Activated CD4-positive, alpha-beta memory T cell treated with anti-CD3 and anti-CD28 coated beads for 36 hours (primary cell): ENCODE measurements at regions not wholly inside any gene's neighbourhood (a gene's known extent, or its start where the extent isn't known, plus 50 kb on each side); places are given as distances from the start of the nearest gene placed in this dataset.

Experiments
- CTCF ChIA-PET: fragments of 350-600 bp; sonication (Branson Sonifier 250); formaldehyde crosslinking; loops from one replicate; lab custom pipeline; 2021; ENCODE audit warnings: antibody characterized with exemption, inconsistent platforms; lab: Charles Lee
- POLR2A ChIA-PET: fragments of 350-600 bp; sonication (Branson Sonifier 250); formaldehyde crosslinking; loops from one replicate; lab custom pipeline; 2021; ENCODE audit warnings: antibody characterized with exemption; lab: Charles Lee
- DNase-seq: peaks from one replicate; pipeline ENCODE4 v3.0.0-alpha.2; 2020
- H3K27ac Mint-ChIP-seq: one replicate; pipeline ENCODE4 v1.8.0; 2021; ENCODE audit warnings: mixed read lengths
- H3K27me3 Mint-ChIP-seq: one replicate; pipeline ENCODE4 v1.8.0; 2021; ENCODE audit warnings: mixed read lengths
- H3K36me3 Mint-ChIP-seq: one replicate; pipeline ENCODE4 v1.8.0; 2021; ENCODE audit warnings: mixed read lengths
- H3K4me1 Mint-ChIP-seq: one replicate; pipeline ENCODE4 v1.8.0; 2021; ENCODE audit warnings: low read depth, mixed read lengths
- H3K4me3 Mint-ChIP-seq: one replicate; pipeline ENCODE4 v1.8.0; 2021; ENCODE audit warnings: mild to moderate bottlenecking, mixed read lengths
- H3K9me3 Mint-ChIP-seq: one replicate; pipeline ENCODE4 v1.8.0; 2021; ENCODE audit warnings: mixed read lengths
- intact Hi-C: fragments of 100-400 bp; cut with micrococcal nuclease; formaldehyde crosslinking; loops from one replicate; pipeline ENCODE4 v1.15.1; 2023

DNA sequence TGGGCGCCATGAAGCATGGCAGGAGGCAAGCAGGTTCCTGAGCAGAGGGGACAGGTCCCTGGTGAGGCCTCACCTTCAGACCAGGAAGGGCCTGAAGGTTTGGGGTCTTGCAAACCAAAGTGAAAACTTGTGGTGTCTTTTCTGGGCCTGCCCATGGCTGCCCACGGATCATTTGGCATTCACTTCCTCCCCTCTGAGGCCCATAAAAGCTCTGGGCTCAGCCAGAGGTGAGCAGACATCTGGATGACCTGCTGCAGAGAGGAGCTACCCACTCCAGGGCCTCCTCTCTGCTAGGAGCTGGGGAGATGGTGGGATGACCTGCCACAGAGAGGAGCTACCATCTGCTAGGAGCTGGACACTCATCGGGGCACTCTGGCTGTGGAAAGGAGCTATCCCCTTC, 112.9 kb upstream of the TMEM18 start:
- no peak for DNase-seq
- Mint-ChIP-seq H3K36me3 (no peaks in the 10 kb centered on the region), H3K9me3 (no peaks in the 10 kb centered on the region), H3K27me3 (peaks cover 1% of the 10 kb centered on the region), H3K27ac (no peak overlapping the region), H3K4me1 (no peaks in the 10 kb centered on the region), H3K4me3 (no peak overlapping the region)
- POLR2A ChIA-PET, result no interaction called here
- intact Hi-C loops, result no loop called here
- CTCF ChIA-PET, result no interaction called here

DNA sequence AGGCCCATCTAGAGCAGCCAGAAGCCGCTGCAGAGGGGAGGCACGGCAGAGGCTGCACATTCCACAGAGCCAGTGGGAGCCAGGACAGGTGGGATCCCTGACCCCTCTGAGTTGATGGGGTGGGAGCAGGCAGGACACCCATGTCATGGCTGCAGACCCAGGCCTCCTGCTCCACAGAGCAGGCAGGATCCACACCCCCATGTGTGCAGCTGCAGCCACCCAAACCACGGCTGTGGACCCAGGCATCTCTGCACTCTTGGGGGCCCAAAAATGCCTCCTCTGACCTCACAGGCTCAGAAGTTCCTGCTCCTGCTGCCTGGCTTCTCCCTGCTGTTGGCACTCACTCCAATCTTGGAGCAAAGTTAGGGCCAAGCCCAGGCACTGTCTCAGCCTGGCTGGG, 112.3 kb upstream of the TMEM18 start:
- CTCF ChIA-PET, result no interaction called here
- Mint-ChIP-seq H3K36me3 (no peaks in the 10 kb centered on the region), H3K9me3 (no peaks in the 10 kb centered on the region), H3K27me3 (peaks cover 1% of the 10 kb centered on the region), H3K4me1 (no peaks in the 10 kb centered on the region), H3K4me3 (no peak overlapping the region), H3K27ac (no peak overlapping the region)
- DNase-seq, result no peak
- intact Hi-C loops, result no loop called here
- POLR2A ChIA-PET, result no interaction called here

GRCh38 chr2:788227-789032, 111.2 kb upstream of the TMEM18 start:
- Mint-ChIP-seq H3K27ac (no peak overlapping the region), H3K36me3 (no peaks in the 10 kb centered on the region)

GRCh38 chr2:784753-785152, 107.5 kb upstream of the TMEM18 start:
- Mint-ChIP-seq H3K27ac (no peak overlapping the region), H3K4me3 (no peak overlapping the region), H3K36me3 (no peaks in the 10 kb centered on the region), H3K27me3 (peaks cover 7% of the 10 kb centered on the region), H3K4me1 (no peaks in the 10 kb centered on the region), H3K9me3 (peaks cover 4% of the 10 kb centered on the region)
- intact Hi-C loops, result no loop called here
- POLR2A ChIA-PET, result no interaction called here
- CTCF ChIA-PET, result no interaction called here
- no peak for DNase-seq

More at GRCh38 chr2:788227-789032, 111.2 kb upstream of the TMEM18 start:
- ChIA-PET CTCF (no interaction called here), POLR2A (no interaction called here)
- no peaks in the 10 kb centered on the region for H3K4me1 Mint-ChIP-seq
- H3K4me3 Mint-ChIP-seq, result no peak overlapping the region
- DNase-seq, result no peak
- H3K27me3 Mint-ChIP-seq, result peaks cover 1% of the 10 kb centered on the region
- H3K9me3 Mint-ChIP-seq, result peaks cover 3% of the 10 kb centered on the region
- intact Hi-C loops, result no loop called here

DNA sequence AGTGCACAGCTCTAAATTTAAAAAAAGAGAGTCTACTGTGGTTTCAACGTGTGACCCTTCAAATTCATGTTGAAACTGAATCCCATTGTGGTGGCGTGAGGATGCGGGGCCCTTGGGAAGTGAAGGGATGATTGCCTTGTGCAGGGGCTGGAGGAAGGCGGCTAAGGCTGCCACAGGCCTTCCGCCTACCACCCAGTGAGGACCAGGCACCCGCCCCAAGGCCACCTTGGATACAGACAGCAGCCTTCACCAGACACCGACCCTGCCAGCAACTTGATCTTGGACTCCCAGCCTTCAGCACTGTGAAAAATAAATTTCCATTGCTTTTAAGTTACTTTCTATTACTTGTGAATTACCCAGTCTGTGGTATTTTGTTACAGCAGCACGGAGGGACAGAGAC, 103.4 kb upstream of the TMEM18 start:
- H3K4me1 Mint-ChIP-seq, result no peaks in the 10 kb centered on the region
- H3K27me3 Mint-ChIP-seq, result peaks cover 13% of the 10 kb centered on the region
- no peaks in the 10 kb centered on the region for H3K36me3 Mint-ChIP-seq
- intact Hi-C loops, result no loop called here
- H3K27ac Mint-ChIP-seq, result no peak overlapping the region
- ChIA-PET CTCF (no interaction called here), POLR2A (no interaction called here)
- DNase-seq, result no peak
- peaks cover 4% of the 10 kb centered on the region for H3K9me3 Mint-ChIP-seq
- H3K4me3 Mint-ChIP-seq, result no peak overlapping the region

DNA sequence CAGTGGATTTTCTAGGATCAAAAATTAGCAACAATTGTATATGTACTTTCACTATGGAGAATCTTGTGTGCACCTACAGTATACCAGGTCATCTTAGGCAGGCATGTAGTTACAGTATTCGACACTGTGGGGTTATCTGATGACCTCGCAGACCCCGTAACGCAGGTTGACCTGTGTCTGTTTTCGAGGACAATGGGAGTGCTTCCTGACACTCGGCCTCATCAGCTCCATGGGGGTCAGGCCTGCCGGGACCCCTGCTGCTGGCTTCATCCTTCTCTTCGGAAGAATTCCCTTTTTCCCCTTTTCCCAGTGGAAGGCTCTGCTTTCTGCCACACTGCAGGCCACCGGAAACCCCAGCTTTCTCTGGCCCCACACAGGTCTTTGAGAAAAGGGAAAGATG, 102.8 kb upstream of the TMEM18 start:
- ChIA-PET CTCF (no interaction called here), POLR2A (no interaction called here)
- H3K36me3 Mint-ChIP-seq, result no peaks in the 10 kb centered on the region
- no peak overlapping the region for H3K27ac Mint-ChIP-seq
- H3K27me3 Mint-ChIP-seq, result peaks cover 13% of the 10 kb centered on the region
- H3K4me1 Mint-ChIP-seq, result no peaks in the 10 kb centered on the region
- peaks cover 4% of the 10 kb centered on the region for H3K9me3 Mint-ChIP-seq
- H3K4me3 Mint-ChIP-seq, result no peak overlapping the region
- intact Hi-C loops, result no loop called here
- DNase-seq, result no peak

GRCh38 chr2:778731-779350, 101.6 kb upstream of the TMEM18 start:
- Mint-ChIP-seq H3K9me3 (peaks cover 4% of the 10 kb centered on the region), H3K27me3 (peaks cover 13% of the 10 kb centered on the region), H3K4me3 (no peak overlapping the region), H3K27ac (no peak overlapping the region), H3K4me1 (no peaks in the 10 kb centered on the region), H3K36me3 (no peaks in the 10 kb centered on the region)
- no peak for DNase-seq
- POLR2A ChIA-PET, result no interaction called here
- CTCF ChIA-PET, result no interaction called here
- intact Hi-C loops, result no loop called here

- no peaks in the 10 kb centered on the region for H3K9me3 Mint-ChIP-seq
- peaks cover 13% of the 10 kb centered on the region for H3K27me3 Mint-ChIP-seq
- no peak overlapping the region for H3K27ac Mint-ChIP-seq
- POLR2A ChIA-PET, result no interaction called here
- intact Hi-C loops, result no loop called here
- H3K4me1 Mint-ChIP-seq, result no peaks in the 10 kb centered on the region
- CTCF ChIA-PET, result no interaction called here
- H3K4me3 Mint-ChIP-seq, result no peak overlapping the region
- H3K36me3 Mint-ChIP-seq, result no peaks in the 10 kb centered on the region
- no peak for DNase-seq
Measured at GRCh38 chr2:777546-777945, 100.3 kb upstream of the TMEM18 start.

DNA sequence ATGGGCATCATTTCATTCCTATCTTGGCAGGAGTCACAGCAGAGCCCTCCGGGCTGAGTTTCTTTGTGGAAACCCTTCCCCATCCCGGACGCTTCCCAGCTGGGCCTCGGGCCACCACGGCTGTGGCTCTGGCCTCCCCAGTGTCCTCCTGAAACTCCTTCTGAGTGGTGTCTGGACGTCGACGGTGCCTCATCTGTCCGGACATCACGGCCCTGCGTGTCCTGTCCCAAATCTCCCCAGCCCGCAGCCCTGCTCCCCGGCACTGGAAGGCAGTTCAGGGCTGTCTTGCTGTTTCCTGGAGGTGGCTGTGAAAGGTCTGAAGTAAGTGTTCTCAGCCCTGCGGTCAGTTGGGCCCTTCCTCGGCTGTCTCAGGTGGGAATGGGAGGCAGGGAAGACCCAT, 99.8 kb upstream of the TMEM18 start:
- no peaks in the 10 kb centered on the region for H3K36me3 Mint-ChIP-seq
- H3K4me3 Mint-ChIP-seq, result no peak overlapping the region
- H3K27me3 Mint-ChIP-seq, result peaks cover 15% of the 10 kb centered on the region
- H3K4me1 Mint-ChIP-seq, result no peaks in the 10 kb centered on the region
- ChIA-PET CTCF (no interaction called here), POLR2A (no interaction called here)
- no peaks in the 10 kb centered on the region for H3K9me3 Mint-ChIP-seq
- no peak overlapping the region for H3K27ac Mint-ChIP-seq
- intact Hi-C loops, result no loop called here
- no peak for DNase-seq

GRCh38 chr2:776487-776886, 99.3 kb upstream of the TMEM18 start:
- ChIA-PET CTCF (no interaction called here), POLR2A (no interaction called here)
- Mint-ChIP-seq H3K4me3 (no peak overlapping the region), H3K9me3 (no peaks in the 10 kb centered on the region), H3K27me3 (peaks cover 13% of the 10 kb centered on the region), H3K4me1 (no peaks in the 10 kb centered on the region), H3K27ac (no peak overlapping the region), H3K36me3 (no peaks in the 10 kb centered on the region)
- intact Hi-C loops, result no loop called here
- no peak for DNase-seq

- intact Hi-C loops, result no loop called here
- Mint-ChIP-seq H3K4me3 (no peak overlapping the region), H3K27me3 (peaks cover 13% of the 10 kb centered on the region), H3K4me1 (no peaks in the 10 kb centered on the region), H3K9me3 (no peaks in the 10 kb centered on the region), H3K27ac (no peak overlapping the region), H3K36me3 (no peaks in the 10 kb centered on the region)
- DNase-seq, result no peak
- POLR2A ChIA-PET, result no interaction called here
- CTCF ChIA-PET, result no interaction called here
Measured at GRCh38 chr2:776038-776437, 98.8 kb upstream of the TMEM18 start.

GRCh38 chr2:774436-774835, 97.2 kb upstream of the TMEM18 start:
- no peaks in the 10 kb centered on the region for H3K9me3 Mint-ChIP-seq
- CTCF ChIA-PET, result no interaction called here
- intact Hi-C loops, result no loop called here
- H3K36me3 Mint-ChIP-seq, result no peaks in the 10 kb centered on the region
- POLR2A ChIA-PET, result no interaction called here
- no peak for DNase-seq
- no peak overlapping the region for H3K27ac Mint-ChIP-seq
- peaks cover 10% of the 10 kb centered on the region for H3K27me3 Mint-ChIP-seq
- no peak overlapping the region for H3K4me3 Mint-ChIP-seq
- H3K4me1 Mint-ChIP-seq, result peaks cover 5% of the 10 kb centered on the region
